ENCODE measurements at regions not wholly inside any gene's neighbourhood (a gene's known extent, or its start where the extent isn't known, plus 50 kb on each side); places are given as distances from the start of the nearest gene placed in this dataset.

DNA sequence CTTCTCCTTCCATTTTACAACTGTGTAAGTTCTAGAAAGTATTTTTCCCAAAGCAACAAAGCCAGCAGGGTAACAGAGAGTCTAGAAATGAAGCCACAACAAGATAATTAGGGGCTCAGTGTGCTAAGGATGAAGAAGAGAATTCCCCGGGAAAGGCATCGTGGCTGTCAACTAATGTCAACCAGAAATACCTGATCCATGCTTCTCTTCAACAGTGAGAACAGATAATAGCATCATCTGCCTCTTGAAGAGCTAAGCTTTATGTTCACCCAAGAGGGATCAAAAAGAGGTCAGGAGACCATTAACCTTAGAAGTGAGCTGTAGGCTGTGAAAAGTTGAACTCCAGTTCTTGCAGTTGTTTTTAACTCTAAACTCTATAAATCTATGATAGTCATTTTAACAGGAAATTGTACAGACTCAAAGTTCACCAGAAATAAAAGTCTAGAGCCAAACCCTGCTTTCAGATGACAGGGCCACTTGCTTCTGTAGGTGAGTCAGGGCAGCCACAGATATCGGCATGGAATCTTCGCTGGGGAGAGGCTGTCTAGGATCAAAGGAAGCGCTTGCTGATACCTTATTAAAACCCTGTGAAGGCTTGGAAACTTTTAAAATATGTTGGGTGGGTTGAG, 540.7 kb upstream of the ID2 start:
- TF ChIP-seq HNF4G (IDR thresholded peaks at IDR 0.05), result no peak
- TF ChIP-seq, protein P1, sequence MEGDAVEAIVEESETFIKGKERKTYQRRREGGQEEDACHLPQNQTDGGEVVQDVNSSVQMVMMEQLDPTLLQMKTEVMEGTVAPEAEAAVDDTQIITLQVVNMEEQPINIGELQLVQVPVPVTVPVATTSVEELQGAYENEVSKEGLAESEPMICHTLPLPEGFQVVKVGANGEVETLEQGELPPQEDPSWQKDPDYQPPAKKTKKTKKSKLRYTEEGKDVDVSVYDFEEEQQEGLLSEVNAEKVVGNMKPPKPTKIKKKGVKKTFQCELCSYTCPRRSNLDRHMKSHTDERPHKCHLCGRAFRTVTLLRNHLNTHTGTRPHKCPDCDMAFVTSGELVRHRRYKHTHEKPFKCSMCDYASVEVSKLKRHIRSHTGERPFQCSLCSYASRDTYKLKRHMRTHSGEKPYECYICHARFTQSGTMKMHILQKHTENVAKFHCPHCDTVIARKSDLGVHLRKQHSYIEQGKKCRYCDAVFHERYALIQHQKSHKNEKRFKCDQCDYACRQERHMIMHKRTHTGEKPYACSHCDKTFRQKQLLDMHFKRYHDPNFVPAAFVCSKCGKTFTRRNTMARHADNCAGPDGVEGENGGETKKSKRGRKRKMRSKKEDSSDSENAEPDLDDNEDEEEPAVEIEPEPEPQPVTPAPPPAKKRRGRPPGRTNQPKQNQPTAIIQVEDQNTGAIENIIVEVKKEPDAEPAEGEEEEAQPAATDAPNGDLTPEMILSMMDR (IDR thresholded peaks at IDR 0.05; ENCODE audit: low read depth, low read length, missing input control), result no peak
- TF ChIP-seq, protein P2, sequence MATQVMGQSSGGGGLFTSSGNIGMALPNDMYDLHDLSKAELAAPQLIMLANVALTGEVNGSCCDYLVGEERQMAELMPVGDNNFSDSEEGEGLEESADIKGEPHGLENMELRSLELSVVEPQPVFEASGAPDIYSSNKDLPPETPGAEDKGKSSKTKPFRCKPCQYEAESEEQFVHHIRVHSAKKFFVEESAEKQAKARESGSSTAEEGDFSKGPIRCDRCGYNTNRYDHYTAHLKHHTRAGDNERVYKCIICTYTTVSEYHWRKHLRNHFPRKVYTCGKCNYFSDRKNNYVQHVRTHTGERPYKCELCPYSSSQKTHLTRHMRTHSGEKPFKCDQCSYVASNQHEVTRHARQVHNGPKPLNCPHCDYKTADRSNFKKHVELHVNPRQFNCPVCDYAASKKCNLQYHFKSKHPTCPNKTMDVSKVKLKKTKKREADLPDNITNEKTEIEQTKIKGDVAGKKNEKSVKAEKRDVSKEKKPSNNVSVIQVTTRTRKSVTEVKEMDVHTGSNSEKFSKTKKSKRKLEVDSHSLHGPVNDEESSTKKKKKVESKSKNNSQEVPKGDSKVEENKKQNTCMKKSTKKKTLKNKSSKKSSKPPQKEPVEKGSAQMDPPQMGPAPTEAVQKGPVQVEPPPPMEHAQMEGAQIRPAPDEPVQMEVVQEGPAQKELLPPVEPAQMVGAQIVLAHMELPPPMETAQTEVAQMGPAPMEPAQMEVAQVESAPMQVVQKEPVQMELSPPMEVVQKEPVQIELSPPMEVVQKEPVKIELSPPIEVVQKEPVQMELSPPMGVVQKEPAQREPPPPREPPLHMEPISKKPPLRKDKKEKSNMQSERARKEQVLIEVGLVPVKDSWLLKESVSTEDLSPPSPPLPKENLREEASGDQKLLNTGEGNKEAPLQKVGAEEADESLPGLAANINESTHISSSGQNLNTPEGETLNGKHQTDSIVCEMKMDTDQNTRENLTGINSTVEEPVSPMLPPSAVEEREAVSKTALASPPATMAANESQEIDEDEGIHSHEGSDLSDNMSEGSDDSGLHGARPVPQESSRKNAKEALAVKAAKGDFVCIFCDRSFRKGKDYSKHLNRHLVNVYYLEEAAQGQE (IDR thresholded peaks at IDR 0.05), result no peak
